Esophagus muscularis mucosa (tissue), 4 donors: ENCODE measurements at regions not wholly inside any gene's neighbourhood (a gene's known extent, or its start where the extent isn't known, plus 50 kb on each side); places are given as distances from the start of the nearest gene placed in this dataset.

Experiments used
- DNase-seq: peaks from one replicate; pipeline ENCODE4 v3.0.0-alpha.2; 2017; ENCODE audit errors: extremely low spot score
- H3K27ac ChIP-seq, 4 donors: fragments of 200-600 bp; sonication (generic); replicated peaks in 1 of 4; 1 replicate in 3 of 4; 2 replicates in 1 of 4; pipeline ENCODE4 v1.5.1; 2016 to 2019; ENCODE audit warnings: mild to moderate bottlenecking in 1 of 4
- H3K27me3 ChIP-seq, 4 donors: fragments of 200-600 bp; sonication (generic); one replicate each; pipeline versions ENCODE4 v1.5.1 to v1.6.0; 2016 to 2019
- H3K36me3 ChIP-seq, 4 donors: fragments of 200-600 bp; sonication (generic); one replicate each; pipeline ENCODE4 v1.5.1; 2016 to 2019
- H3K4me1 ChIP-seq, 4 donors: fragments of 200-600 bp; sonication (generic); one replicate each; pipeline ENCODE4 v1.5.1; 2016 to 2019
- H3K4me3 ChIP-seq, 4 donors: fragments of 200-600 bp; sonication (generic); 1 replicate in 2 of 4; 2 replicates in 2 of 4; pipeline ENCODE4 v1.5.1; 2016 to 2019; ENCODE audit warnings: mild to moderate bottlenecking in 4 of 4, moderate library complexity in 1 of 4
- H3K9me3 ChIP-seq, 4 donors: fragments of 200-600 bp; sonication (generic); 1 replicate in 3 of 4; 2 replicates in 1 of 4; pipeline ENCODE4 v1.5.1; 2016 to 2019
- EP300 ChIP-seq: sonication (generic); formaldehyde crosslinking; IDR thresholded peaks from one replicate; pipeline ENCODE4 v1.6.1; 2017; ENCODE audit warnings: antibody characterized with exemption
- POLR2A ChIP-seq: fragments of 450-650 bp; IDR thresholded peaks from one replicate; pipeline ENCODE4 v1.6.1; 2017; ENCODE audit warnings: antibody characterized with exemption, moderate library complexity, mild to moderate bottlenecking, low read depth
- POLR2AphosphoS5 ChIP-seq, 2 donors: sonication (generic); formaldehyde crosslinking; IDR thresholded peaks; one replicate each; pipeline ENCODE4 v1.6.1; 2017; ENCODE audit warnings: antibody characterized with exemption in 2 of 2
- WGBS: methylation state at CpG from one replicate; pipeline ENCODE4 v1.1.5; 2018; 5-methylcytosine and 5-hydroxymethylcytosine counted together
- intact Hi-C: fragments of 100-400 bp; cut with DNase I; formaldehyde crosslinking; loops from one replicate; pipeline ENCODE4 v1.15.1; 2023
- TF ChIP-seq, protein P1 (sequence below), 3 experiments: fragments of 200-600 bp in 2 of 3; fragments of 450-650 bp in 1 of 3; sonication (generic) in 2 of 3; IDR thresholded peaks; one replicate each; pipeline ENCODE4 v1.5.1; 2017 to 2019; ENCODE audit warnings: antibody characterized with exemption in 3 of 3, mild to moderate bottlenecking in 2 of 3, moderate library complexity in 1 of 3

DNA sequence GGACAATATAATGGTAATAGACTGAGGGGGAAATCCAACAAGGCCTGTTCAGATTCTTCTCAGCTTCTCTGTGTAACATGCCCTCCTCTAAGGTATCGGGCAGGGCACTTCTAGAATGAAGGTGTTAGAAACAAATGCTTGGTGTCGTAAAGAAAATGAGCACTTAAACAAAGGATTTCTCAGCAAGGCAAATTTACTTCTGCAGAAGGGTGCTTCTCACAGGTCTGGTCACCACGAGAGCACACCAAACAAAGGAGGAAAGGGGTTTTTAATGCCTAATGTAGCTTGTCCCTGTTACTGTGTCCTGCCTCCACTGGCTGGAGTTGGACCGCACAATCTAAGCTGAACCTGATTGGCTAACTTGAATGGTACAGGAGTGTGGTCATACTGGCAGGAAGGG is 642.6 kb upstream of the CDH8 start:
- Histone ChIP-seq H3K27ac (no peak overlapping the region), H3K9me3 (peaks cover 0 to 25% (median 17%) of the 10 kb centered on the region in 4 donors), H3K4me1 (no peaks in the 10 kb centered on the region), H3K4me3 (no peak overlapping the region), H3K27me3 (no peaks in the 10 kb centered on the region), H3K36me3 (no peaks in the 10 kb centered on the region)
- TF ChIP-seq POLR2AphosphoS5 (IDR thresholded peaks at IDR 0.05), result no peak
- TF ChIP-seq EP300, result no peak
- TF ChIP-seq, protein P1, sequence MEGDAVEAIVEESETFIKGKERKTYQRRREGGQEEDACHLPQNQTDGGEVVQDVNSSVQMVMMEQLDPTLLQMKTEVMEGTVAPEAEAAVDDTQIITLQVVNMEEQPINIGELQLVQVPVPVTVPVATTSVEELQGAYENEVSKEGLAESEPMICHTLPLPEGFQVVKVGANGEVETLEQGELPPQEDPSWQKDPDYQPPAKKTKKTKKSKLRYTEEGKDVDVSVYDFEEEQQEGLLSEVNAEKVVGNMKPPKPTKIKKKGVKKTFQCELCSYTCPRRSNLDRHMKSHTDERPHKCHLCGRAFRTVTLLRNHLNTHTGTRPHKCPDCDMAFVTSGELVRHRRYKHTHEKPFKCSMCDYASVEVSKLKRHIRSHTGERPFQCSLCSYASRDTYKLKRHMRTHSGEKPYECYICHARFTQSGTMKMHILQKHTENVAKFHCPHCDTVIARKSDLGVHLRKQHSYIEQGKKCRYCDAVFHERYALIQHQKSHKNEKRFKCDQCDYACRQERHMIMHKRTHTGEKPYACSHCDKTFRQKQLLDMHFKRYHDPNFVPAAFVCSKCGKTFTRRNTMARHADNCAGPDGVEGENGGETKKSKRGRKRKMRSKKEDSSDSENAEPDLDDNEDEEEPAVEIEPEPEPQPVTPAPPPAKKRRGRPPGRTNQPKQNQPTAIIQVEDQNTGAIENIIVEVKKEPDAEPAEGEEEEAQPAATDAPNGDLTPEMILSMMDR (IDR thresholded peaks at IDR 0.05), result no peak
- TF ChIP-seq POLR2A, result no peak
- DNase-seq, result no peak
- WGBS, result 60% methylated on average over 4 of the region's 4 CpGs
- intact Hi-C loops, result no loop called here

DNA sequence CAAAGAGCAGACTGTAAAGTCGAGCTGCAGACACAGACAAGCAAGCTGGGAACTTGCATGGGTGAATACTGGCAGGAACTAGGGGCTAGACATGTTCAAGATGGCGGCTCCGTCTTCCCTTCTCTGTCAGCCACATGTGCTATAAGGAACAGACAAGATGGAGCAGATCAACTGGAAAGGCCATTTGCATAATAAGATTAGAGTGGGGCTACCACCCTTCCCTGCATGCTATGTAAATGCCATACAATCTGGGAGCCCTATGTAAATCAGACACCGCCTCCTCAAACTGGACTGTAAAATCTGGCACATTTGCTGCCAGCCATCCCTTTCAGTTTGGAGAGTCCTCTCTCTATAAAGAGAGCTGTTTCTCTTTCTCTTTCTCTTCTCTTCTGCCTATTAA is 640.1 kb upstream of the CDH8 start:
- H3K9me3 ChIP-seq, result peaks cover 0 to 23% (median 17%) of the 10 kb centered on the region in 4 donors
- H3K4me3 ChIP-seq, result no peak overlapping the region
- H3K27me3 ChIP-seq, result no peaks in the 10 kb centered on the region
- TF ChIP-seq EP300 (no peak), POLR2A (no peak), POLR2AphosphoS5 (IDR thresholded peaks at IDR 0.05) (no peak)
- TF ChIP-seq, protein P1 (IDR thresholded peaks at IDR 0.05), result no peak
- H3K4me1 ChIP-seq, result no peaks in the 10 kb centered on the region
- DNase-seq, result no peak
- 74% methylated on average over 4 of the region's 4 CpGs for WGBS
- H3K36me3 ChIP-seq, result no peaks in the 10 kb centered on the region
- intact Hi-C loops, result no loop called here
- no peak overlapping the region for H3K27ac ChIP-seq

DNA sequence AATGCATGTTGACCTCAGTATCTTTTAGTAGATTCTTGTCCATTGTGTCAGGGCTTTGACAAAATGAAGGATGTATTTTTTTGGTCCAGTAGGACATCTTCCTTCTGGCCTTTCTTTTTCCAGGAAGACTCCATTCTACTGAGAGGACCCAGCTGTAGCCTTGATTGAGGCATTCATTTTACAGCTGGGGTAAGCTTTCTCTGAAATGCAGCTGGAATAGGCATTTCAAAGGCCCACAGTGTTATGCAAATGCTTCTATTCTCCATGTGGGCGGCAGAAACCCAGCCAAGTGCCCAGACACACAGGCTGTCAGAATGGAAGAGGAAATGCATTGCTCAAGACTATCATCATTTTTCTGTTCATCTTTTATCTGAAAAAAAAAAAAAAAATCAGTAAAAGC is 629.0 kb upstream of the CDH8 start:
- intact Hi-C loops, result no loop called here
- no peak for DNase-seq
- Histone ChIP-seq H3K36me3 (no peaks in the 10 kb centered on the region), H3K27ac (no peak overlapping the region), H3K27me3 (no peaks in the 10 kb centered on the region), H3K9me3 (no peaks in the 10 kb centered on the region), H3K4me3 (no peak overlapping the region), H3K4me1 (no peaks in the 10 kb centered on the region)
- TF ChIP-seq POLR2A, result no peak
- no peak for TF ChIP-seq POLR2AphosphoS5 (IDR thresholded peaks at IDR 0.05)
- no peak for TF ChIP-seq EP300
- TF ChIP-seq, protein P1 (IDR thresholded peaks at IDR 0.05), result no peak
- 43% methylated on average over 1 of the region's 1 CpG for WGBS

DNA sequence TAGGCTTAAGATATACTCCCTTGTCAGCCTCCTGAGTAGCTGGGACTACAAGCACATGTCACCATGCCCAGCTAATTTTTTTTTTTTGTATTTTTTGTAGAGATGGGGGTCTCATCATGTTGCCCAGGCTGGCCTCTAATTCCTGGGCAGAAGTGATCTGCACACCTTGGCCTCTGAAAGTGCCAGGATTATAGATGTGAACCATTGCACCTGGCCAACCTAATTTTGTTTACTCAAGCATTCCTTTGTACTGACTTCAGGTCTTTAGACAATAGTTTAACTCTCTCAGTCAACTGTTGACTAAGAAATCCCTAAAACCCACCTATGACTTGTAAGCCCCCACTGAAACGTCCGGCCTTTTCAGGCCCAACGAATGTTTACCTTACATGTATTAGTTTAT is 628.3 kb upstream of the CDH8 start:
- 60% methylated on average over 3 of the region's 3 CpGs for WGBS

DNA sequence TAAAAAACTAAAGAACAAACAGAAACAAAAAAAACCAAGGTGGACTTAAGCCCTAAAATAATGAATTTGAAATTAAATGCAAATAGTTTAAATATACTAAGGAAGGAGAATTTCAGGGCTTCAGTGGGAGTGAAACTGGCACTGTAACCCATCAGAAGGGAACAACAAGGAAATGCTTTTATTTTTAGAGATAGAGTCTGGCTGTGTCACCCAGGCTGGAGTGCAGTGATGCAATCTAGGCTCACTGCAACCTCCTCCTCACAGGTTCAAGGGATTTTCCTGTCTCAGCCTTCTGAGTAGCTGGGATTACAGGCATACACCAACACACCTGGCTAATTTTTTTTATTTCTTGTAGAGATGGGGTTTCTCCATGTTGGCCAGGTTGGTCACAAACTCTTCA is 625.2 kb upstream of the CDH8 start:
- Histone ChIP-seq H3K36me3 (no peaks in the 10 kb centered on the region), H3K27ac (no peak overlapping the region), H3K4me3 (no peak overlapping the region), H3K27me3 (no peaks in the 10 kb centered on the region), H3K4me1 (no peaks in the 10 kb centered on the region), H3K9me3 (no peaks in the 10 kb centered on the region)
- intact Hi-C loops, result no loop called here
- TF ChIP-seq POLR2AphosphoS5 (IDR thresholded peaks at IDR 0.05), result no peak
- no peak for TF ChIP-seq POLR2A
- TF ChIP-seq EP300, result no peak
- TF ChIP-seq, protein P1 (IDR thresholded peaks at IDR 0.05), result no peak
- DNase-seq, result no peak

More for the DNA sequence above, 628.3 kb upstream of the CDH8 start:
- no peaks in the 10 kb centered on the region for H3K9me3 ChIP-seq
- TF ChIP-seq EP300 (no peak), POLR2A (no peak), POLR2AphosphoS5 (IDR thresholded peaks at IDR 0.05) (no peak)
- TF ChIP-seq, protein P1 (IDR thresholded peaks at IDR 0.05), result no peak
- no peaks in the 10 kb centered on the region for H3K27me3 ChIP-seq
- no peaks in the 10 kb centered on the region for H3K4me1 ChIP-seq
- no peak overlapping the region for H3K27ac ChIP-seq
- H3K4me3 ChIP-seq, result no peak overlapping the region
- DNase-seq, result no peak
- H3K36me3 ChIP-seq, result no peaks in the 10 kb centered on the region
- intact Hi-C loops, result no loop called here
